Smooth muscle cell (in vitro differentiated cells): ENCODE measurements at regions not wholly inside any gene's neighbourhood (a gene's known extent, or its start where the extent isn't known, plus 50 kb on each side); places are given as distances from the start of the nearest gene placed in this dataset.

Source experiments
- DNase-seq: peaks from one replicate; lab custom pipeline; 2025; ENCODE audit not compliant: unreplicated experiment; lab: John Stamatoyannopoulos, UW
- H2AFZ ChIP-seq: fragments of 200-600 bp; sonication (generic); 2 replicates; pipeline ENCODE4 v1.6.0; 2016; ENCODE audit warnings: antibody characterized with exemption, low read depth, mild to moderate bottlenecking
- H3F3A ChIP-seq: fragments of 200-600 bp; sonication (generic); 2 replicates; pipeline ENCODE4 v1.6.0; 2017; ENCODE audit warnings: antibody characterized with exemption, low read depth
- H3K27ac ChIP-seq: fragments of 200-600 bp; sonication (generic); 2 replicates; pipeline ENCODE4 v1.5.1; 2016; ENCODE audit warnings: low read depth, mild to moderate bottlenecking
- H3K27me3 ChIP-seq: fragments of 200-600 bp; sonication (generic); 2 replicates; pipeline ENCODE4 v1.6.1; 2016; ENCODE audit warnings: low read depth, mild to moderate bottlenecking
- H3K36me3 ChIP-seq: fragments of 200-600 bp; sonication (generic); 2 replicates; pipeline ENCODE4 v1.5.1; 2016; ENCODE audit warnings: low read depth
- H3K4me1 ChIP-seq: fragments of 200-600 bp; sonication (generic); 2 replicates; pipeline ENCODE4 v1.5.1; 2016; ENCODE audit warnings: low read depth
- H3K4me2 ChIP-seq: fragments of 200-600 bp; sonication (generic); 2 replicates; pipeline ENCODE4 v1.6.0; 2016; ENCODE audit warnings: mild to moderate bottlenecking
- H3K4me3 ChIP-seq: fragments of 200-600 bp; sonication (generic); 2 replicates; pipeline ENCODE4 v1.5.1; 2016; ENCODE audit warnings: mild to moderate bottlenecking
- H3K79me2 ChIP-seq: fragments of 200-600 bp; sonication (generic); 2 replicates; pipeline ENCODE4 v1.6.0; 2016; ENCODE audit warnings: low read depth, mild to moderate bottlenecking
- H3K9ac ChIP-seq: fragments of 200-600 bp; sonication (generic); 2 replicates; pipeline ENCODE4 v1.6.0; 2016; ENCODE audit warnings: low read depth
- H3K9me3 ChIP-seq: fragments of 200-600 bp; sonication (generic); replicated peaks from 2 replicates; pipeline ENCODE4 v1.5.1; 2016; ENCODE audit warnings: low read depth
- H4K20me1 ChIP-seq: fragments of 200-600 bp; sonication (generic); 2 replicates; pipeline ENCODE4 v1.6.0; 2016; ENCODE audit warnings: low read depth
- WGBS: methylation state at CpG from one replicate; pipeline ENCODE4 v1.1.7; 2016; ENCODE audit warnings: low lambda C conversion rate; 5-methylcytosine and 5-hydroxymethylcytosine counted together
- TF ChIP-seq, protein P1 (sequence below): fragments of 200-600 bp; sonication (generic); IDR thresholded peaks from 2 replicates; pipeline ENCODE4 v1.5.1; 2017; ENCODE audit warnings: borderline replicate concordance, mild to moderate bottlenecking, antibody characterized with exemption; ENCODE audit not compliant: insufficient read depth, poor library complexity, severe bottlenecking

DNA sequence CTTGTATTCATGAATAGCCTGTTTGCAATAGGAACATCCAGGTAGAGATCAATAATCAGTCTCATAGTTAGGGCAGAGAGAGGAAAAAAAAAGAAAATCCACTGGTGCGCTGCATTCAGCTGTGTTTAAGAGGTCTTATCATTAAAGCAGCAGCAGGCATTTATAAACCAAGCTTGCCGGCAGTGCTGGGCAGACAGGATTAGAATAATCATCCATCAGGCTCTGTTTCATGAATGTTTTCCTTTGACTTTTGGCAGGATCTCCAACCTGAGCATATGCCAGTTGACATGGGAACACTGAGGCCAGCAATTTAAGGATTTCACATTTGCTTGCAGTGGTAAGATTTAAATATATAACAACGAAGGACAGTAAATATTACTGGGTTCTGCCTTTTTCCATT lies 305.2 kb upstream of the SEMA6D start:
- Histone ChIP-seq H3K4me1 (peaks cover 10% of the 10 kb centered on the region), H3K27me3 (no peaks in the 10 kb centered on the region), H3K9me3 (no peaks in the 10 kb centered on the region), H2AFZ (peak overlapping the region; percentile 70), H3K36me3 (no peaks in the 10 kb centered on the region), H3K79me2 (no peaks in the 10 kb centered on the region), H3K4me3 (peak overlapping the region; percentile 11), H3K4me2 (peak overlapping the region; percentile 80), H3F3A (peaks cover 11% of the 10 kb centered on the region), H3K27ac (peak overlapping the region; percentile 53), H4K20me1 (no peaks in the 10 kb centered on the region), H3K9ac (no peak overlapping the region)
- 22% methylated on average over 3 of the region's 3 CpGs for WGBS
- TF ChIP-seq, protein P1, sequence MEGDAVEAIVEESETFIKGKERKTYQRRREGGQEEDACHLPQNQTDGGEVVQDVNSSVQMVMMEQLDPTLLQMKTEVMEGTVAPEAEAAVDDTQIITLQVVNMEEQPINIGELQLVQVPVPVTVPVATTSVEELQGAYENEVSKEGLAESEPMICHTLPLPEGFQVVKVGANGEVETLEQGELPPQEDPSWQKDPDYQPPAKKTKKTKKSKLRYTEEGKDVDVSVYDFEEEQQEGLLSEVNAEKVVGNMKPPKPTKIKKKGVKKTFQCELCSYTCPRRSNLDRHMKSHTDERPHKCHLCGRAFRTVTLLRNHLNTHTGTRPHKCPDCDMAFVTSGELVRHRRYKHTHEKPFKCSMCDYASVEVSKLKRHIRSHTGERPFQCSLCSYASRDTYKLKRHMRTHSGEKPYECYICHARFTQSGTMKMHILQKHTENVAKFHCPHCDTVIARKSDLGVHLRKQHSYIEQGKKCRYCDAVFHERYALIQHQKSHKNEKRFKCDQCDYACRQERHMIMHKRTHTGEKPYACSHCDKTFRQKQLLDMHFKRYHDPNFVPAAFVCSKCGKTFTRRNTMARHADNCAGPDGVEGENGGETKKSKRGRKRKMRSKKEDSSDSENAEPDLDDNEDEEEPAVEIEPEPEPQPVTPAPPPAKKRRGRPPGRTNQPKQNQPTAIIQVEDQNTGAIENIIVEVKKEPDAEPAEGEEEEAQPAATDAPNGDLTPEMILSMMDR, result no peak
- no peak for DNase-seq

DNA sequence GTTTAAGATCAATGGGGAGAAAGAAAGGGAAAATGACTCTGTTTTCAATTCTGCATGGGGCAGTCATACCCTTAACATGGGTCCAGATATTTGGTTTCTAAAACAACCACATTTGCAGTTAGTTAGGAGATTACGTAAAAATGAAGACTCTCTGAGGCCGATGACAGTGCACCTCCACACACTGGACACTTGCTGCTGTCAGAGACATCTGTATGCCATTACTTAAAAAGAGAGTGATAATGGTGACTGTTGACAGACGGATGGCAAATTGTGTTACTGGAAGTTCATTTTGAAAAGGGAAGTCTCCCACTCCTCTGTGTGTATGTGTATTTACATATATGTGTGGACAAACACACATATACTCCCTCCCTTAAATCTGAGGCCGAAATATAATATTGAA lies 304.5 kb upstream of the SEMA6D start:
- no peaks in the 10 kb centered on the region for H3K27me3 ChIP-seq
- H3K27ac ChIP-seq, result no peak overlapping the region
- H3K4me1 ChIP-seq, result peaks cover 10% of the 10 kb centered on the region
- WGBS, result 85% methylated on average over 4 of the region's 4 CpGs
- H3K36me3 ChIP-seq, result no peaks in the 10 kb centered on the region
- H3K9me3 ChIP-seq, result no peaks in the 10 kb centered on the region
- peaks cover 11% of the 10 kb centered on the region for H3F3A ChIP-seq
- no peaks in the 10 kb centered on the region for H3K79me2 ChIP-seq
- H4K20me1 ChIP-seq, result no peaks in the 10 kb centered on the region
- no peak overlapping the region for H3K9ac ChIP-seq
- DNase-seq, result no peak
- H3K4me2 ChIP-seq, result peak overlapping the region; percentile 80
- TF ChIP-seq, protein P1, result no peak
- no peak overlapping the region for H3K4me3 ChIP-seq
- H2AFZ ChIP-seq, result peak overlapping the region; percentile 70

DNA sequence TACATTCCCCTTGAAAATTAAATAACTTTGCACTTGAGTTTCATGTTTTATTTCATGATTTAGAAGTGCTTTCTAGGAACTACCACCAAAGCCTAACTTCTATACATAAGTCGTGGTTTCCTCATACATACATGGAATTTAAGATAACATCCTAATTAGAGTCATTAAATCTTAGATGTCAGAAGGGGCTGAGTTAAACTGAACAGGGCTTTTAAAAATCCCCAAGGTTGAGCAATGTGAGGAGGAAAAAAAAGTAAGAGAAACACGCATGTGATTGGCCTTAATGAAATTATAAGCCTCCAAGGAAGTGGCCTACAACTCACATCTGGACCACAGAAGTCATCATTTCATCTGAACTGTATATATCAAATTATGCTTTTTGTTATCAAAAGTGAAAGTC lies 303.1 kb upstream of the SEMA6D start:
- Histone ChIP-seq H3F3A (peaks cover 11% of the 10 kb centered on the region), H3K9me3 (no peaks in the 10 kb centered on the region), H3K27me3 (no peaks in the 10 kb centered on the region), H2AFZ (peak overlapping the region; percentile 2), H3K4me1 (peaks cover 10% of the 10 kb centered on the region), H3K79me2 (no peaks in the 10 kb centered on the region), H3K27ac (peak overlapping the region; percentile 14), H4K20me1 (no peaks in the 10 kb centered on the region), H3K36me3 (no peaks in the 10 kb centered on the region), H3K4me2 (no peak overlapping the region), H3K9ac (no peak overlapping the region), H3K4me3 (no peak overlapping the region)
- TF ChIP-seq, protein P1, result no peak
- 23% methylated on average over 2 of the region's 2 CpGs for WGBS
- no peak for DNase-seq

DNA sequence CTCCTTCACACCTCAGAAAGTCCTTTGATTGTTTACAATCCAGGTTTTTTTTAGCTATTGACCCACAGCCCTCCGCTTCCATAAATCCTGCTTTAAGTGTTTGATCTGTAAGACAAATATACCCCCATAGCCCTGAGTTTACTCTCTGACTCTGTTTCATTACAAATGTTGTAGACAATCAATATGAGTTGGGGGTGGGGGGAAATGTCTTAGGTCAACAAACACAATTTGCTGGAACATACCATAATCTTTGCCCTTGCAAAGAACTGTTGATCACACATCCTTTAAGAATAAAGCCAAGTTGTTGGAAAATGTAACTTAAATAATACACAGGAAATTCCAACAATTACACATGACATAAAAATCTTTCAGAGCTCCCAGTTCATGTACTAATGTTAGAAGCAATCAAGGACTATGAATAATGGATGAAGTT lies 301.8 kb upstream of the SEMA6D start:
- Histone ChIP-seq H3K9me3 (no peaks in the 10 kb centered on the region), H3K4me2 (peak overlapping the region; percentile 9), H3K79me2 (no peaks in the 10 kb centered on the region), H3K4me1 (peaks cover 10% of the 10 kb centered on the region), H3F3A (peaks cover 11% of the 10 kb centered on the region), H4K20me1 (no peaks in the 10 kb centered on the region), H2AFZ (no peak overlapping the region), H3K36me3 (no peaks in the 10 kb centered on the region), H3K27ac (no peak overlapping the region), H3K27me3 (no peaks in the 10 kb centered on the region), H3K9ac (no peak overlapping the region), H3K4me3 (no peak overlapping the region)
- TF ChIP-seq, protein P1, result no peak
- DNase-seq, result no peak
- 62% methylated on average over 1 of the region's 1 CpG for WGBS
